NT2/D1 (cell line): ENCODE measurements at regions not wholly inside any gene's neighbourhood (a gene's known extent, or its start where the extent isn't known, plus 50 kb on each side); places are given as distances from the start of the nearest gene placed in this dataset.

ENCODE experiments used
- SUZ12 ChIP-seq: IDR thresholded peaks from 2 replicates; pipeline ENCODE4 v1.6.1; 2011; ENCODE audit not compliant: insufficient read length, insufficient read depth; ENCODE audit errors: extremely low read depth
- YY1 ChIP-seq: IDR thresholded peaks from 2 replicates; pipeline ENCODE4 v1.6.1; 2011; ENCODE audit not compliant: insufficient read length, insufficient read depth
- ZNF274 ChIP-seq: IDR thresholded peaks from 2 replicates; pipeline ENCODE4 v1.6.1; 2011; ENCODE audit warnings: mild to moderate bottlenecking, low read depth, low read length

DNA sequence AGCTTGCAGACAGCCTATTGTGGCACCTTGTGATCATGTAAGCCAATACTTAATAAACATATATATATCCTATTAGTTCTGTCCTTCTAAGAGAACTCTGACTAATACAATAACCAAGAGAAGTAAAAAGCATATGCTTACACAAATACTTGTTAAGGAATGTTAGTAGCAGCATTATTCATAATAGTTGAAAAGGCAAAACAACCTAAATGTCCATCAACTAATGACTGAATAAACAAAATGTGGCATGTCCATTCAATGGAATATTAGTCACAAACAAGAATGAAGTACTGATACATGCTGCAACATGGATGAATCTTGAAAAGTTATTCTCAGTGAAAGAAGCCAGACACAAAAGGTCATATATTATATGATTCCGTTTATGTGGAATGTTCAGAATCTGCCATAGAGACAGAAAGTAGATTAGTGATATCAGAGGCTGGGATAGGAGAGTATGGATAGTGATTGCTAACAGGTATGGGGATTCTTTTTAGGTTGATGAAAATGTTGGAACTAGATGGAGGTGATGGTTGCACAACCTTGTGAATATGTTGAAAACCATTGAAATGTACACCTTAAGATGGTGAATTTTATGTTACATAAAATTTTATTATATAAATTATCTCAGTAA lies 112.5 kb upstream of the UNC5B start:
- no peak for TF ChIP-seq YY1
- TF ChIP-seq SUZ12, result no peak
- no peak for TF ChIP-seq ZNF274
